HG03442 (cell line): ENCODE measurements at regions not wholly inside any gene's neighbourhood (a gene's known extent, or its start where the extent isn't known, plus 50 kb on each side); places are given as distances from the start of the nearest gene placed in this dataset.

Experiments used
- ATAC-seq: cut with Tn5 transposase; IDR thresholded peaks from one replicate; pipeline ENCODE4 v1.9.1; 2021; ENCODE audit warnings: mild to moderate bottlenecking, moderate library complexity; ENCODE audit not compliant: unreplicated experiment

GRCh38 chr2:138428710-138429440 is 72.7 kb upstream of the SPOPL start:
- ATAC-seq, result no peak

GRCh38 chr2:138430181-138430580 is 71.4 kb upstream of the SPOPL start:
- ATAC-seq, result no peak

GRCh38 chr2:138432971-138433370 is 68.6 kb upstream of the SPOPL start:
- ATAC-seq, result peak; percentile 73

GRCh38 chr2:138433995-138434951 is 67.3 kb upstream of the SPOPL start:
- ATAC-seq, result no peak

GRCh38 chr2:138435701-138436100 is 65.9 kb upstream of the SPOPL start:
- ATAC-seq, result no peak

GRCh38 chr2:138439733-138440132 is 61.8 kb upstream of the SPOPL start:
- ATAC-seq, result no peak

- no peak for ATAC-seq
Measured at GRCh38 chr2:138440759-138441158, 60.8 kb upstream of the SPOPL start.

GRCh38 chr2:138441916-138442315 is 59.7 kb upstream of the SPOPL start:
- no peak for ATAC-seq

GRCh38 chr2:138444411-138444810 is 57.2 kb upstream of the SPOPL start:
- no peak for ATAC-seq

- no peak for ATAC-seq
Measured at GRCh38 chr2:138445227-138445626, 56.3 kb upstream of the SPOPL start.

GRCh38 chr2:138446043-138446442 is 55.5 kb upstream of the SPOPL start:
- ATAC-seq, result no peak

GRCh38 chr2:138447889-138448570 is 53.5 kb upstream of the SPOPL start:
- no peak for ATAC-seq
